GM18519 (cell line): ENCODE measurements at regions not wholly inside any gene's neighbourhood (a gene's known extent, or its start where the extent isn't known, plus 50 kb on each side); places are given as distances from the start of the nearest gene placed in this dataset.
A peak's percentile ranks its signal among the peaks of the same experiment; 100 is the strongest.
"Not testable (repeated sequence)": the region's sequence is repeated elsewhere in the genome, so short reads cannot be mapped to it uniquely, and the experiment has no call there.

Source experiments
- ATAC-seq: cut with Tn5 transposase; IDR thresholded peaks from one replicate; pipeline ENCODE4 v1.9.1; 2021; ENCODE audit warnings: mild to moderate bottlenecking, moderate library complexity; ENCODE audit not compliant: unreplicated experiment, low FRiP score

- no peak for ATAC-seq
These were observed 57.0 kb downstream of the RASL11A start for GRCh38 chr13:27327633-27328032.

DNA sequence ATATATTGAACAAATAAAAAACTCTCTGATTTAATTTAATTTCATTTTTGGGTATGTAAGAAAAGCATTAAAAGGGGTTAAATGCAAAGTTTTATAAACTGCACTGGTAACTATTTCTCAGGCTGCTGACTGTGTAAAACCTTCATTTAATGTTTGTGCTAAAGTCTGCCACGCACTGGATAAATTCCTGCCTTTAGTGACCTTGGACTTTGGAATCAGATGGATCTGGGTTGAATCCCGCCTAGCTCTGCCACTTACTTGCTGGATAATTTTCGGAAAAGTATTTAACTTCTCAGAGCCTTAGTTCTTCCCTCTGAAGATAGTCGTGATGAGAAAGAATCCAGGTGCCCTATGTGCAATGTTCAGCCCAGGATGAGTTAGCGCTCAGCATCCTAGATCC lies 58.6 kb downstream of the RASL11A start:
- ATAC-seq, result no peak

DNA sequence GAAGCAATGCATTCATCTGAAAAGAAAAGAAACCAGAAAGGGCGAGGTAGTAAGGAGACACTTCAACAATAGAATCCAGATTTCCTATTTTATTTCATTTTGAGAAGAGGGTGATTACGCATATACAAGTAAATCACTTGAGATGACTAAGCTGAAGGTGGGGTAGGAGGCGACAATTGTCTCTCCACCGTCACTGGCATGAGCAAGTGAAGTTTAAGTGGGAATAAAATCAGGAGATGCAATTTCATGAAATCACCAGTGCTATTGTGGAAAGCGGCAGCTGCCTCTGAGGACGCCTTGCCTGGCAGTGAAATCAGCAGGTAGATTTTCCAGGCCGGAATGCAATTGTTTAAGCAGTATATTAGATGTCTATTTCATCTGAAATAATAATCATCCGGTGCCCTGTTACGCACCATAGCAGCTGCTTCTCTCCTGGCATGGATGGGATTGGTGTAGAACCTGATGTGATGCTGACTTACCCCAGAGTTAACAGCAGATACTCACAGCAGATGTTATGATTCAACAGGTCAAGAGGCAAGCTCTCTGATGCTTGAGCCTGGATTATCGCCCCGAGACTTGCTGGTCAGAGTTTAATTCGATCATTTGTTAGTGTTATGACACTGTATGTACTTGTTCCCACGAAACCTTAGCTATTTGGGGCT lies 64.3 kb downstream of the RASL11A start:
- no peak for ATAC-seq

DNA sequence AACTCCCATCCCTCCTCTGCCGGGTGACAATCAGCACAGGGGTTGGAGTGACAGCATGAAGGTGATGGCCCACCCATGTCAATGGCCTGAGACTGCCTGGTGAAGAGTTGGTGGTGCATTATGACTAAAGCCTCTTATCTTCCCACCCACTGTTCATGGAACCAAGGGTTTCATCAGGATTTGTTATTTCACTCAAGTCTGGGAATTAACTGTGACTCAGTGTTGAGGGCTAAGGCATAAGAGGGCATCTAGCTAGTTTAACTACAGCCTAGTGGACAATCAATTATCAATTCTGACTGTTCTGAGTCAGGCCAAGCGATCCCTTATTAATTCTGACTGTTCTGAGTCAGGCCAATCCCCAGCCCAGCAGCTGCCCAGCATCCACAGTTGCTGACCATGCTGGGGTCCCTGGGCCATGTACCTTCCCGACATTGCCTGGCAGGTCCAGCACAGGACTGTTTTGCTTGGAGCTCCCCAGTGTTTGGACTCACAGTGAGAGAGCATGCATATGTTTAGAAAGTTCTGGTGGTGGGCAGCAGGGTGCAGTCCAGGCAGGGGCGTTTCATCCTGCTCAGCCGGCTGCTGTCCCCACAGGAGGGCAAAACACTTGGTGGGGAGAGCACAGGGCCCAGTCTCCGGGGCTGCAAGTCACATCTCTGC lies 65.5 kb downstream of the RASL11A start:
- no peak for ATAC-seq

GRCh38 chr13:27338207-27338606 lies 67.6 kb downstream of the RASL11A start:
- ATAC-seq, result no peak

DNA sequence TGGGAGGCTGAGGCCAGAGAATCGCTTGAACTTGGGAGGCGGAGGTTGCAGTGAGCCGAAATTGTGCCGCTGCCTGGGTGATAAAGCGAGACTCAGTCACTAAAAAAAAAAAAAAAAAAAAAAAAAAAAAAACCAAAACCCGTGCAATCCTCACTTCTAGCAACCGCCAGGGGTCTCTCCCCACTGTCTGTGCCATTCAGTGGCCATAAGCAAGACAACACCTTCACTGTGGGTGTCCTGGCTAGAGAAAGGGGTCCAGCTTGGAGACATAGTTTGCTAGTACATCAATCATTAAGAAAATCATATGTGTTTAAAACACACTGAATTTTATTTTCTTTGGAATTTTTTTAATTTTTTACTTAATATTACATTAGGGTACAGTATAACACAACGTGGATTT lies 68.2 kb downstream of the RASL11A start:
- no peak for ATAC-seq

DNA sequence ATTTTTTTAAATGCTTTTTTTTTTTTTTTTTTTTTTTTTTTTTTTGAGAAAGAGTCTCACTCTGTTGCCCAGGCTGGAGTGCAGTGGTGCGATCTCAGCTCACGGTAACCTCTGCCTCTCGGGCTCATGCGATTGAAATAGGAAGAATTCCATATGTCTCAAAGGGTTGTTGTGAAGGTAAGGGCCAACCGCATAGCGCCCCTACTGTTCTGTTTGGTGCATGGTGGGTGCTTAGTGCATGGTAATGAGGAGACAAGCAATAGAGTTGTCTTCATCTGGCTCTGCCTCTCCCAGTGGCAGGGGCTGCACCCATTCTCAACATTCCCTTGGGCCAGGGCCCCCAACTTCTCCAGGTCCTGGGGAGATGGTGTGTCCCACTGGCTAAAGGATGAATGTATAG lies 68.7 kb downstream of the RASL11A start:
- no peak for ATAC-seq

GRCh38 chr13:27341616-27342015 lies 71.0 kb downstream of the RASL11A start:
- ATAC-seq, result no peak

GRCh38 chr13:27347211-27347772 lies 76.7 kb downstream of the RASL11A start:
- ATAC-seq, result no peak

DNA sequence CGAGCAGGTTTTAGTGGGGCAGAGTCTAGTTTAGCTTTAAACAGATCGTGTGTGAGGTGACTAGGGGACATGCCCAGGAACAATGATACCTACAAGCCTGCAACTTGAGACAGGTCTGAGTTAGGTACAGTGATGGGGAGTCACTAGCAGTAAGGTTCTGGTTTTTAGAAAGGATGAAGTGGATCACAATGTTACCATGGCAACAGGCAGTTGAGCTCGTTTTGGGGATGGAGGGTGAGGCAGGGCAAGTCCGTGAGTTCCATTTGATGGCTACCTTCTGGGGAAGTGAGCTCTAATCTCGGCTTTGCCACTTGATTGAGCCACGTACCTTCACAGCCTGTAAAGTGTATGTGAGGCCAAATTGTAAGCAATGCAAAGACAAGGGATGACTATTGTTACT lies 76.0 kb upstream of the GTF3A start:
- no peak for ATAC-seq

DNA sequence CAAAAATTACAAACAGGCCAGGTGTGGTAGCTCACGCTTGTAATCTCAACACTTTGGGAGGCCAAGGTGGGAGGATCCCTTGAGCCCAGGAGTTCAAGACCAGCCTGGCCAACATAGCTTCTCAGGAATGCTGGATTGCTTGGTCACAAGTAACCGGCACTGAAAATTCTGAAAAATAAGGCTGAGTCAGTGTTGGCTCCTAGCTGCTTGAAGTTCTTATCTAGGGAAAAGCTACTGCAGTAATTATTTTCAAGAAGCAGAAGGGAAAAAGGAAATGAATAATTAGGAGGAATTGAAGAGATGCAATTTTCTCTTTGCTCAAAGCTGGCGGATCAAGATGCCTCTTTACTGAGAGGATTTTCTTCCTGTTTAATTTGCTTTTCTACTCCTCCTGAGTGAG lies 75.0 kb upstream of the GTF3A start:
- no peak for ATAC-seq

- ATAC-seq, result not testable (repeated sequence)
These were observed 73.6 kb upstream of the GTF3A start for GRCh38 chr13:27350825-27351224.

GRCh38 chr13:27352698-27353097 lies 71.7 kb upstream of the GTF3A start:
- ATAC-seq, result no peak

DNA sequence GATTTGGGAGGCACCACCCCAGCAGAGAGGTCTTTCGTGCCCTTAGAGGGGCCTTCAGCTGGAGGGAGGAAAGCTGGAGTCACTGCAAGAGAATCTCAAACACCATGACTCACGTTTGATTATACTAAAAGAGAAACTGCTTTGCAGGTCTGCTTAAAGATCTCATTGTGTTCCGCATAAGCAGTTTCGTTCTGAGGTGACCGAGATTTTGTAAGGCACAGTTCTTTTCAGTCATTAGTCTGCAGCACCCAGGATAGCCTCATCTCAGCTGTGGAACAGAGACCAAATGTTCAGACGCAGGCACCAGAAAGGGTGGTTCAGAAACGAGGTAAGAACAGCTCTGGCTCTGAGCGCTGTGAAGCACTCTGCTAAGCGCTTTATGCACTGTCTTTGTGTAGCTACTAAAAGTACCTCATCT lies 71.2 kb upstream of the GTF3A start:
- peak; percentile 96 for ATAC-seq

- no peak for ATAC-seq
These were observed 70.7 kb upstream of the GTF3A start for GRCh38 chr13:27353708-27354107.

DNA sequence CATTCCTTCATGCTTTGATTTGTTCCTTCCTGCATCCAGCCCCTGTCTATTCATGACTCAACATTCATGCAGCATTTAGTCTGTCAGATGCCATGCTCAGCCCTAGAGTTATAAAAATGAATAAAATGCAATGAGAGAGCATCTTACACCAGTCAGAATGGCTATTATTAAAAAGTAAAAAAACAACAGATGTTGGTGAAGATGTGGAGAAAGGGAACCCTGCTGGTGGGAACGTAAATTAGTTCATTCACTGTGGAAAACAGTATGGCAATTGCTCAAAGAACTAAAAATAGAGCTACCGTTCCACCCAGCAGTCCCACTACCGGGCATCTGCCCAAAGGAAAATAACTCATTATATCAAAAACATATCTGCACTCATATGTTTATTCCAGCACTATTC lies 70.0 kb upstream of the GTF3A start:
- ATAC-seq, result no peak

DNA sequence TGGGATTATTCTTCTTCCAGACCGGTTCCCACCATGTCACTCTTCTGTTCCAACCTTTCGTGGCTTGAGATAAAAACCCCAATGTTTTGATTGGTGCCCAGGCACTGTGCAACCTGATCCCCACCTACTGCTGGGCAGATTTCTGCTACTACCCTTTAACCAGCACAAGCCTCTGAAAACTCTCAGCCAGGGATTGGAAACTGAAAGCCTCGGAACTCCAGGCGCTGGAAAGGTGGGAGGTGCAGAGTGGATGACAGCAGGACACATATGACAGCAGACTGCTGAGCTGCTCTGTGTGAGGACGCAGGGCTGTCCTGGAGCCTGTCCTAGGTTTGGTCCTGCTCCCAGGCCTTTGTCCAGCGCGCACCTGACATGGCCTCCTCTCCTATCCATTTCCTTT lies 68.5 kb upstream of the GTF3A start:
- ATAC-seq, result no peak

DNA sequence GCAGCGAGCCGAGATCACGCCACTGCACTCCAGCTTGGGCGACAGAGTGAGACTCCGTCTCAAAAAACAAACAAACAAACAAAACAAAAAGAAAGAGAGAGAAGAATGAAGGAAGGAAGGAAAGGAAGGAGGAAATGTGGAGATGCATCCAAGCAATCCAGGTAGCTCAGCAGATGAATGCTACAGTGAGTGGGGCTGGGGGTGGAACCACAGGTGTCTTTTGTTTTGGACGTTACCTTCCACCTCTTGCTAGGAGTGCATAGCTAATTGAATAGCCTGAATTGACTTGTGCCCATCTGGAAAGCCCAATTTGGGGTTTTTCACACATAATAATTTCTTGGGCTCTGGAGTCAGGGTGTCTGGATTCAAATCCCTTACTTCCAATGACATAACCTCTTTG lies 66.0 kb upstream of the GTF3A start:
- ATAC-seq, result no peak

GRCh38 chr13:27359199-27359821 lies 65.1 kb upstream of the GTF3A start:
- ATAC-seq, result no peak

GRCh38 chr13:27360562-27360961 lies 63.9 kb upstream of the GTF3A start:
- no peak for ATAC-seq

- ATAC-seq, result peak; percentile 46
These were observed 62.2 kb upstream of the GTF3A start for GRCh38 chr13:27362064-27362751.
